GM21423 (cell line): ENCODE measurements at regions not wholly inside any gene's neighbourhood (a gene's known extent, or its start where the extent isn't known, plus 50 kb on each side); places are given as distances from the start of the nearest gene placed in this dataset.

Experiments used
- ATAC-seq: cut with Tn5 transposase; IDR thresholded peaks from one replicate; pipeline ENCODE4 v1.9.1; 2021; ENCODE audit warnings: mild to moderate bottlenecking, moderate library complexity; ENCODE audit not compliant: unreplicated experiment

GRCh38 chr18:38022234-38022633 lies 456.6 kb upstream of the CELF4 start:
- no peak for ATAC-seq

- no peak for ATAC-seq
Measured at GRCh38 chr18:38019292-38019691, 453.7 kb upstream of the CELF4 start.

- ATAC-seq, result no peak
Measured at GRCh38 chr18:38010971-38011857, 445.6 kb upstream of the CELF4 start.

DNA sequence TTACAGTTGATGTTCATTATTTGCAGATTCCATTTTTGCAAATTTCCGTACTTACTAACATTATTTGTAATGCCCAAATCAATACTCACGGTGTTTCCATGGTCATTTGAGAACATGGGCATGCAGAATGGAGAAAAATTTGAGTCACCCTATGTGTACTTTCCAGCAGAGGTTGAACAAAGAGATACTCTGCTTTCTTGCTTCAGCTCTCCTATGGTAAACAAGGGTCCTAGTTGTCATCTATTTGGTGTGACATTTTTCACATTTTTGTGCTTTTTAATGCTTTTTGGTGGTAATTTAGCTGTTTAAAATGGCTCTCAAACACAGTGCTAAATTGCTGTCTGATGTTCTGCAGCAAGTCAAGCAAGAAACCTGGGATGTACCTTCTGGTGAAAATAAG lies 444.4 kb upstream of the CELF4 start:
- no peak for ATAC-seq

GRCh38 chr18:38009320-38009719 lies 443.7 kb upstream of the CELF4 start:
- ATAC-seq, result no peak

- no peak for ATAC-seq
Measured at GRCh38 chr18:38007676-38008330, 442.2 kb upstream of the CELF4 start.

GRCh38 chr18:38007026-38007425 lies 441.4 kb upstream of the CELF4 start:
- ATAC-seq, result no peak

DNA sequence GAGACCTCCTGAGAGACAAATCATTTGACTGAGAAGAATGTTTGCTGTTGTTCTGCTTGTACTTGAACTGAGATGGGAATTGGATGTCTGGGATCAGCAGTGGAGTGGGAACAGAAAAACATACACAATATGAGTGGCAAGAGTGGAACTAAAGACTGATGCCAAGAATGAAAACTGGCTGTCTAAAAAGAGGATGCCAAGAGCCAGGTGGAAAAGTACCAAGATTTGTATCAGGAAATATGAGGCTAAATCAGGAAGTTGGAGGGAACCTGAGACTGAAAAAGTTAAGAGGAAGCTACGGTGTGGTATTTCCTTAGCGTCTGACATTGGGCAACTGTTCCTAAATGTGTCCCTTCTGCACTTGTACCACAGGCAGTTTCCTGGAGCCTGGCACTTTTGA lies 440.9 kb upstream of the CELF4 start:
- no peak for ATAC-seq

DNA sequence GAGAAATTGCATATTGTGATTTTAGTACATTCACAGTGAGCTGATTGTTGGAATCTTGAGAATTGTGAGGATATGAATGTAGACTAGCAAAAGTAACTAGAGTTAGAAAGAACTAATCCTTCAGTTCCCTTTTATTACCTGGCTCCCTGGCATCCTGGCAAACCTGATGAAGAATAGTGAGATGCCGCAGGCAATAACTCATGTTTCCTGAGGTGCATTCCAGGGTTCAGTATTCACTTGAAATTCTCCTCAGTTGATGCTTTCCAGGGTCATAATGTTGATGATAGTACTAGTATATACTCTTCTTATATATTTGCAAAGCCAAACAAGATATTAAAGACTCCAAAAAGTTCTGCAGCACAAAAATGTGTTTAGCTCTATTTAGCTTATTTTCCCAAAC lies 432.1 kb upstream of the CELF4 start:
- ATAC-seq, result no peak

GRCh38 chr18:37987901-37988300 lies 422.3 kb upstream of the CELF4 start:
- ATAC-seq, result no peak

GRCh38 chr18:37986665-37987064 lies 421.1 kb upstream of the CELF4 start:
- ATAC-seq, result no peak

DNA sequence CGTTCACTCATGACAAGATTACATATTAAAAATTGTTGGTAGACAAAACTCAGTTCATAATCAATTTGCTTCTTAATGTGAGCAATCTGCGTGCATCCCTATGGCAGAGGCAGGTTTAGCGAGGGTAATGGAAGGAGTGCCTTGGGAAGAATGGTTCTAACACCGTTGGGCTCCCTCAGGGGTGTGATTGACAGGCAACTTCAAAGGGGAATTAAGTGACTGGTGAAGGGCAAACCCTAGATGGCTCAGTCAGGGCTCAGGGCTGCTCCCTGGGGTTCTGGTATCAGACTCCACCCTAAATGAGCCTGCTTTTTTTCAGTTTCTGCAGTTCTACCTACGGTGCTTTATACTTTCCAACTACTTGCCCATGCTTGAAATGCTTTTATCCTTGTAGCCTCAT lies 419.5 kb upstream of the CELF4 start:
- no peak for ATAC-seq

- ATAC-seq, result no peak
Measured at GRCh38 chr18:37980556-37980955, 415.0 kb upstream of the CELF4 start.

DNA sequence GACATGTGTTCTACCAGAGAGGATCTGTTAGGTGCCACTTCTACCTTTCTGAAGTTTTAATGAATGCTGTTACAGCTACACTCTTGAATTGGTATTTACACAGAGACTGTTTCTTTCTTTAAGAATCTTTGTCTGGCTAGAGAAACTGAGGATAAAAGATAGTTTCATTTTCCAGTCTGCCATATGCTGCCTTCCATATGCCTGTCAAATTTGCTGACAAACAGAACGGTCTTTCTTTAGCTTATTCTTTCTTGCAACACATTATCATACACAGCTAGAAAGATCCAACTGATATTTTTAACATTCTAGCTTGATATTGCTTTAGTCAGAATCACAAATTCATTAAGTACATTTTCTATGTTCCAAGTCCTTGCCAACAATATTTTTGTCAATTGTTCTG lies 409.8 kb upstream of the CELF4 start:
- ATAC-seq, result no peak

GRCh38 chr18:37967261-37967660 lies 401.7 kb upstream of the CELF4 start:
- no peak for ATAC-seq

DNA sequence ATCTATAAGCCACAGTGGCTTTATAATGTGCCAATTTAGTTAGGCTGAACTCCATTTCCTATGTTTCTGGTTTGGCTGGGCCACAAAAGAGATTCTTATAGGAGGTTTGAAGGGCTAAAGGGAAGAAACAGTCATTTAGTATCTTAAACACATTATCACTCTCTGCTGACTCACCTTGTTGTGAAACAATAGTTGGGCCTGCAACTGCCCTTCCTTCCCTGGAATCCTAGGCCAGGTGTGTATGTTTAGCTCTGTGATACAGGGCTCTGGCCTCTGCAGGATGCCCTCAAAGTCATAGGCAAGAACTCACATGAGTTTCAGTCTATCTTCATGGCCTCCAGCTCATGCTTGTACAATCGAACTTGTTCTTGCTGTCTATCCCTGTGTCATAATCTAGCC lies 400.0 kb upstream of the CELF4 start:
- no peak for ATAC-seq

GRCh38 chr18:37964885-37965571 lies 399.4 kb upstream of the CELF4 start:
- no peak for ATAC-seq

DNA sequence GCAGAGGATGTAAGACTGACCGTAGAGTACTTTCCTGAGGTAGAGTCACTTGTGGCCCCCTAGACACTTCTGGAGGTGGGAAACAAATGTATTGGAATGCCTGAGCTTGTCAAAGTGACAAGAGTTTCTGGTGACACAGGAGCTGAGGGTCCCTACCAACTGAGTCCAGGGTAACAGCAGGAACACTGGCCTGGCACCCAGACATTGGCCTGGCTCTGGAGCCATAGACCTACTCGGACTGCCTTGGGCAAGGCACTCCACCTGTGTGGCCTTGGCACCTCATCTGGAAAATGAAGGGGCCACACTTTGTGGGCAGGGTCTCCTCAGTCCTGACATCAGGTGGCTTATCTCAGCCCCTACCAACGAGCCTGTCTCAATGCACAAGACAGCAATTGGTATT lies 398.2 kb upstream of the CELF4 start:
- ATAC-seq, result no peak

DNA sequence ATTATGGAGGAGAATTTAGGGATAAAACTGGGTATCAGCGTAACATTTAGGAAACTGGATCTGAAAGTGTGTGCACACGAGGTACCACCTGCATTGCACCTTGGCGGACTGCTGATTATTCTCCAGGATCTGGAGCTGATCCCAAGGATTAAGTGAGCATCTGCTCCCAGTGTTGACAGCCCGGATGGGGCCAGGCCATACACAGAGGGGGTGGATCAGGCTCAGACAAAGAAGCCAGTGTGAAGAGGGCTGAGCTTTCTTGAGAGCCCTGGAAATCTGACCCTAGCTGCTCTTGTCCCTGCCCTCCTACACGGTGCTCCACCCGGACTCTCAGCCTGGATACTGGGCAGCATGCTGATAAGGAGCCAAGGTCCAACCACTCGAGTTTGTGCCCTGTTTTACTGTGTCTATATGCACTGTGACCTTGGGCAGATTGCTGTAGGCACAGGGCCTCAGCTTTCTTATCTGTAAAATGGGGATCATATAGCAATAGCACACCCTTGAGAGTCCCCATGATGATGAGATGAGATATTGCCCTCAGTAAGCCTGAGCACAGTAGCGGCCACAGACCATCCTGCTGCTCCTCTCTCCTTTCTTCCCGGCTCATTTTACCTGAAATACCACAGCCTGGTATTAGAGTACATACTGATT lies 396.8 kb upstream of the CELF4 start:
- no peak for ATAC-seq

- ATAC-seq, result no peak
Measured at GRCh38 chr18:37958499-37958898, 392.9 kb upstream of the CELF4 start.

GRCh38 chr18:37956902-37957301 lies 391.3 kb upstream of the CELF4 start:
- ATAC-seq, result no peak
